Testis (tissue), 2 donors: ENCODE measurements at regions not wholly inside any gene's neighbourhood (a gene's known extent, or its start where the extent isn't known, plus 50 kb on each side); places are given as distances from the start of the nearest gene placed in this dataset.

Experiments
- POLR2A ChIP-seq: fragments of 450-650 bp; IDR thresholded peaks from one replicate; pipeline ENCODE4 v1.6.1; 2017; ENCODE audit warnings: antibody characterized with exemption, mild to moderate bottlenecking, moderate library complexity
- TF ChIP-seq, protein P1 (sequence below), 3 experiments: fragments of 450-650 bp in 2 of 3; fragments of 200-600 bp in 1 of 3; sonication (generic) in 1 of 3; IDR thresholded peaks; one replicate each; pipeline ENCODE4 v1.5.1; 2016 to 2019; ENCODE audit warnings: antibody characterized with exemption in 3 of 3, mild to moderate bottlenecking in 2 of 3, moderate library complexity in 1 of 3

DNA sequence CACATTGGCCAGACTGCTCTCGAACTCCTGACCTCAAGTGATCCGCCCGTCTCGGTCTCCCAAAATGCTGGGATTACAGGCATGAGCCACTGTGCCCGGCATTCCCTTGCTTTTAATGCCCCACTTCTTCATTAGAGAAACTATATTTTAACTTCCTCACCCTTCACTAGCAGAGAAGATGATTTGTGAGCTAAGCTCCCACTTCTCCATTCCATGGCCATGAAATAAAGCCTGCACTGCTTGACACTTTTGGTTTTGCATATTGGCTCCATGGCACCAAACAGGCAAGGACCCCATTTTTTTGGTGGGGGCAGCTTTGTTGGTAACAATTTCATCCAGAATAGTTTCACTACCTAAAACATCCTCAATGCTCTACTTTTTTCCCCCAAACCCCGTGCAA is 145.3 kb downstream of the TFAP2B start:
- TF ChIP-seq, protein P1, sequence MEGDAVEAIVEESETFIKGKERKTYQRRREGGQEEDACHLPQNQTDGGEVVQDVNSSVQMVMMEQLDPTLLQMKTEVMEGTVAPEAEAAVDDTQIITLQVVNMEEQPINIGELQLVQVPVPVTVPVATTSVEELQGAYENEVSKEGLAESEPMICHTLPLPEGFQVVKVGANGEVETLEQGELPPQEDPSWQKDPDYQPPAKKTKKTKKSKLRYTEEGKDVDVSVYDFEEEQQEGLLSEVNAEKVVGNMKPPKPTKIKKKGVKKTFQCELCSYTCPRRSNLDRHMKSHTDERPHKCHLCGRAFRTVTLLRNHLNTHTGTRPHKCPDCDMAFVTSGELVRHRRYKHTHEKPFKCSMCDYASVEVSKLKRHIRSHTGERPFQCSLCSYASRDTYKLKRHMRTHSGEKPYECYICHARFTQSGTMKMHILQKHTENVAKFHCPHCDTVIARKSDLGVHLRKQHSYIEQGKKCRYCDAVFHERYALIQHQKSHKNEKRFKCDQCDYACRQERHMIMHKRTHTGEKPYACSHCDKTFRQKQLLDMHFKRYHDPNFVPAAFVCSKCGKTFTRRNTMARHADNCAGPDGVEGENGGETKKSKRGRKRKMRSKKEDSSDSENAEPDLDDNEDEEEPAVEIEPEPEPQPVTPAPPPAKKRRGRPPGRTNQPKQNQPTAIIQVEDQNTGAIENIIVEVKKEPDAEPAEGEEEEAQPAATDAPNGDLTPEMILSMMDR (IDR thresholded peaks at IDR 0.05) = no peak
- no peak for TF ChIP-seq POLR2A
